Effector memory CD4-positive, alpha-beta T cell (primary cell): ENCODE measurements at regions not wholly inside any gene's neighbourhood (a gene's known extent, or its start where the extent isn't known, plus 50 kb on each side); places are given as distances from the start of the nearest gene placed in this dataset.

ENCODE experiments used
- DNase-seq, 3 donors: peaks; one replicate each; pipeline ENCODE4 v3.0.0-alpha.2; 2020
- H3K27ac ChIP-seq: 2 replicates; pipeline ENCODE4 v1.7.0; 2013; ENCODE audit warnings: mild to moderate bottlenecking, low read length, moderate library complexity; ENCODE audit not compliant: insufficient read depth, poor library complexity, severe bottlenecking
- H3K27me3 ChIP-seq: replicated peaks from 2 replicates; pipeline ENCODE4 v1.7.0; 2013; ENCODE audit warnings: mild to moderate bottlenecking, low read length; ENCODE audit not compliant: insufficient read depth, control insufficient read depth, poor library complexity, severe bottlenecking
- H3K36me3 ChIP-seq: 2 replicates; pipeline ENCODE4 v1.7.0; 2013; ENCODE audit warnings: mild to moderate bottlenecking, low read length, moderate library complexity; ENCODE audit not compliant: control insufficient read depth, insufficient read depth
- H3K4me1 ChIP-seq: 2 replicates; pipeline ENCODE4 v1.7.0; 2013; ENCODE audit warnings: low read length, mild to moderate bottlenecking; ENCODE audit not compliant: control insufficient read depth, insufficient read depth, poor library complexity, severe bottlenecking
- H3K4me3 ChIP-seq: 2 replicates; pipeline ENCODE4 v1.7.0; 2013; ENCODE audit warnings: low read length, low read depth, mild to moderate bottlenecking; ENCODE audit not compliant: insufficient read depth, poor library complexity, severe bottlenecking
- H3K9me3 ChIP-seq: 2 replicates; pipeline ENCODE4 v1.7.0; 2013; ENCODE audit warnings: mild to moderate bottlenecking, low read length, moderate library complexity; ENCODE audit not compliant: control insufficient read depth

DNA sequence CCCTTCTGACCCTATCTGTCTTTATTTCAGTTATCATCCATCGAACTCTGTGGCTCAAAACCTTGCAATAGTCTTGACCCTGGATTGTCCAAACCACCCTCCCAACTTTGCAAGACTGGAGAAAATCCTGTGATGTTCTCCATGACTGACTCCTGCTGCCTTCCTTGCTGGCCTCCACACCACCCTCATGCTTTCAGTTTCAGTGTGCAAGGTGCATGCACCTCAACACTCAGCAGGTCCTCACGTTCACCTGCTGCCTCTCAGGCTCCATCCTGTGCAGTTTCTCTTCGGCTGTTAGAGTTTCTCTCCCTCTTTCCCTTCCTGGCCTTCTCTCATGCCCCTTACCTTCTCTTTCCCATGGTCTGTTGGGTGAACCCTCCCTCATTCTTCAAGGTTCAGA, 59.4 kb upstream of the ASIC2 start:
- Histone ChIP-seq H3K27me3 (no peaks in the 10 kb centered on the region), H3K4me3 (no peak overlapping the region), H3K9me3 (no peaks in the 10 kb centered on the region), H3K36me3 (no peaks in the 10 kb centered on the region), H3K4me1 (no peaks in the 10 kb centered on the region), H3K27ac (no peak overlapping the region)
- no peak for DNase-seq

GRCh38 chr17:33356266-33356665, 63.2 kb upstream of the ASIC2 start:
- H3K4me3 ChIP-seq, result no peak overlapping the region
- H3K27ac ChIP-seq, result no peak overlapping the region
- no peak for DNase-seq
- no peaks in the 10 kb centered on the region for H3K27me3 ChIP-seq
- H3K4me1 ChIP-seq, result no peaks in the 10 kb centered on the region
- H3K9me3 ChIP-seq, result no peaks in the 10 kb centered on the region
- no peaks in the 10 kb centered on the region for H3K36me3 ChIP-seq

DNA sequence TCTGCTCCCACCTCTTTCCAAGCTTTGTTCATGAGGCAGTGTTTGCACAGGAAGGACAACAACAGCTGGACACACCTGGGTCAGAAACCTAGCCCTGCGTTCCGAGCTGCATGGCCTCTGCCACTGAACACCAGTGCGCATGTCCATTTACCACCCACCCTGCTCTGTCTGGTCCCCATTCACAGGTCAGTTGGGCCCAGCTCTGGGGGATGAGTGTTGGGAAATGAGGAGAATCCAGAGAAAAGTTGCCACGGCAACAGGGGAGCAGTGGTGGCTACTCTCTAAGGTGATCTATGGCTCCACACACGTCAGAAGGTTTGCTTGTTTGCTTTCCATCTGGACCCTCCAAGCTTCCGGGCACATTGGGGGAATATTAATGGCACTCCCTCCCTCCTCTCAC, 70.4 kb upstream of the ASIC2 start:
- no peak overlapping the region for H3K27ac ChIP-seq
- H3K4me1 ChIP-seq, result no peaks in the 10 kb centered on the region
- H3K36me3 ChIP-seq, result no peaks in the 10 kb centered on the region
- no peak for DNase-seq
- no peaks in the 10 kb centered on the region for H3K9me3 ChIP-seq
- H3K27me3 ChIP-seq, result no peaks in the 10 kb centered on the region
- H3K4me3 ChIP-seq, result no peak overlapping the region

DNA sequence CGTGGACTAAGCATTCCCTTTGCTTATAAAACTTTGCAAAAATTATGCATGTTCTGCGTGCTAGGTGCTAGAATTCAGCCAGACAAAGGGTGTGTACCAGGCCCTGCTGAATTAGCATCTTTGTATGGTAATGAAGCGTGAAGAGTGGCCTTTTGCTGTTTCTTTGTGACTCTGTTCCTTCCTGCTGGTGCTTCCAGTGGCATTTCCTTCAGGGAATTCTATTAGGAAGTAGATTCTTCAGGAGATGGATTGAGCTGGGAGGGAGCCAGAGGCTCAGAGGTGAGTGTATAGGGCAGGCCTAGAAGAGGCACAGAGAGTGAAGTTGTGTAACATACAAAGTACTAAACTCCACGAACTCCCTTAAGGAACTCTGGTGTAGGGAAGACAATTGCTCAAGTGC, 73.9 kb upstream of the ASIC2 start:
- H3K27me3 ChIP-seq, result no peaks in the 10 kb centered on the region
- H3K4me1 ChIP-seq, result no peaks in the 10 kb centered on the region
- no peaks in the 10 kb centered on the region for H3K36me3 ChIP-seq
- no peak for DNase-seq
- H3K27ac ChIP-seq, result no peak overlapping the region
- H3K9me3 ChIP-seq, result no peaks in the 10 kb centered on the region
- no peak overlapping the region for H3K4me3 ChIP-seq

GRCh38 chr17:33369149-33369548, 76.1 kb upstream of the ASIC2 start:
- Histone ChIP-seq H3K27me3 (no peaks in the 10 kb centered on the region), H3K4me1 (no peaks in the 10 kb centered on the region), H3K27ac (no peak overlapping the region), H3K36me3 (no peaks in the 10 kb centered on the region), H3K4me3 (no peak overlapping the region), H3K9me3 (no peaks in the 10 kb centered on the region)
- DNase-seq, result no peak

GRCh38 chr17:33369876-33370275, 76.8 kb upstream of the ASIC2 start:
- H3K27ac ChIP-seq, result no peak overlapping the region
- no peaks in the 10 kb centered on the region for H3K4me1 ChIP-seq
- no peaks in the 10 kb centered on the region for H3K9me3 ChIP-seq
- DNase-seq, result no peak
- H3K27me3 ChIP-seq, result no peaks in the 10 kb centered on the region
- H3K4me3 ChIP-seq, result no peak overlapping the region
- no peaks in the 10 kb centered on the region for H3K36me3 ChIP-seq

DNA sequence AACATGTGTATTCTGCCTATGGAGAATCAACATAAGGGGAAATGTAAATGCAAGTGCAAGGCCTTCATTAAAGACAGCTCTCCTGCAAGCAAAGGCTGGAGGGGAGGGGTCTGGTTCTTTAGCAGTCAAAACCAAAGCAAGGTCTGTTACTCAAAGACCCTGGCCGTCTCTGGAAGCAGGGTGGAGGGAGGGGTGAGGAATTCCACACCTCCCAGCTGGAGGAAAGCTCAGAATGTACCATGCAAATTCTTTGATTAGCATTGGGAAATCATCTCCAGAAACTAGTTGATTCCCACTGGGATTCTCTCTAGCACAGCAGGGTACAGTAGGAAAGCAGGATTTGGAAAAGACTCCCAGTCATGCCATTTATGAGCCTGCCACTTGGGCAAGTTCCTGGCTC, 77.3 kb upstream of the ASIC2 start:
- Histone ChIP-seq H3K4me3 (no peak overlapping the region), H3K9me3 (no peaks in the 10 kb centered on the region), H3K4me1 (no peaks in the 10 kb centered on the region), H3K36me3 (no peaks in the 10 kb centered on the region), H3K27ac (no peak overlapping the region), H3K27me3 (no peaks in the 10 kb centered on the region)
- no peak for DNase-seq

DNA sequence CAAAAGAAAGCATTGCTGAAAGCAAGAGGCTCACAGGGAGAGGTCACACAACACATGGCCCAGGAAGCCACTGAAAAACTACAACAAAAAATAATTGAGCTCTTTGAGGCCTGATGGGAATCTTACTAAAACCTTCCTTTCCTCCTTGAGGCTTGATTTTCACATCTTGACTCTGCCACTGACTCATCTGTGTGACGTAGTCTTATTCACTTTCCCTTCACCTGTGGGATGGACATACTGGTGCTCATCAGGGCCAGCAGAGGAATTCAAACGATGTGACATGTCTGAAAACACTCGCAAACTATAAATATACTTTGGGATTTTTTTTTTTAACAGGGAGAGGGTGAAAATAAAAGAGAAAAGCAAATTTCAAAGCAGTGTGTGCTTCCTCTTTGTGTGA, 78.3 kb upstream of the ASIC2 start:
- Histone ChIP-seq H3K27me3 (no peaks in the 10 kb centered on the region), H3K36me3 (no peaks in the 10 kb centered on the region), H3K4me3 (no peak overlapping the region), H3K27ac (no peak overlapping the region), H3K4me1 (no peaks in the 10 kb centered on the region), H3K9me3 (no peaks in the 10 kb centered on the region)
- no peak for DNase-seq

GRCh38 chr17:33373273-33373672, 80.2 kb upstream of the ASIC2 start:
- DNase-seq, result no peak
- no peak overlapping the region for H3K27ac ChIP-seq
- no peaks in the 10 kb centered on the region for H3K4me1 ChIP-seq
- H3K9me3 ChIP-seq, result no peaks in the 10 kb centered on the region
- H3K27me3 ChIP-seq, result no peaks in the 10 kb centered on the region
- H3K36me3 ChIP-seq, result no peaks in the 10 kb centered on the region
- H3K4me3 ChIP-seq, result no peak overlapping the region

DNA sequence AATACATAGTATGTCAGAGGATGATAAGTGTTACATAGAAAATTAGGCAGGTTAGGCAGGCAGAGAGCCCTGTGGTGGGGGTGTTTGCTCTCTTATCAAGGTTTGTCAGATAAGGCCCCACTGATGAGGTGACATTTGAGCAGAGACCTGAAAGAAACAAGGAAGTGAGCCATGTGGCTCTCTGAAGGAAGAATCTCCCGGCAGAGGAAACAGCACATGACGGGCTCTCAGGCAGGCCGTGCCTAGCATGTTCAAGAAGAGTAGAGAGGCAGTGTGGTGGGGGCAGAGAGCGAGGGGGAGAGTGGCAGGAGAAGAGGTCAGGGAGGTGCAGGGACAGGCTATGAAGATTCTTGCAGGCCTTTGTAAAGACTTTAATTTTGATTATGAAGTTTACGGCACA, 82.0 kb upstream of the ASIC2 start:
- no peak for DNase-seq
- no peaks in the 10 kb centered on the region for H3K9me3 ChIP-seq
- no peaks in the 10 kb centered on the region for H3K4me1 ChIP-seq
- H3K27me3 ChIP-seq, result no peaks in the 10 kb centered on the region
- no peak overlapping the region for H3K4me3 ChIP-seq
- no peak overlapping the region for H3K27ac ChIP-seq
- H3K36me3 ChIP-seq, result no peaks in the 10 kb centered on the region

- Histone ChIP-seq H3K27me3 (no peaks in the 10 kb centered on the region), H3K27ac (no peak overlapping the region), H3K36me3 (no peaks in the 10 kb centered on the region), H3K4me1 (no peaks in the 10 kb centered on the region), H3K9me3 (no peaks in the 10 kb centered on the region), H3K4me3 (no peak overlapping the region)
- no peak for DNase-seq
Measured at GRCh38 chr17:33375783-33376182, 82.7 kb upstream of the ASIC2 start.
